22Rv1 (cell line): ENCODE measurements at regions not wholly inside any gene's neighbourhood (a gene's known extent, or its start where the extent isn't known, plus 50 kb on each side); places are given as distances from the start of the nearest gene placed in this dataset.

Experiments used
- CTCF ChIP-seq: fragments of 450-650 bp; IDR thresholded peaks from 2 replicates; pipeline ENCODE4 v1.5.1; 2017; ENCODE audit warnings: mild to moderate bottlenecking
- ZFX ChIP-seq: fragments of 450-650 bp; IDR thresholded peaks from 2 replicates; pipeline ENCODE4 v1.6.1; 2017; ENCODE audit warnings: antibody characterized with exemption, borderline replicate concordance

- TF ChIP-seq CTCF: no peak
- TF ChIP-seq ZFX: no peak
Observed at GRCh38 chr19:30896554-30896953, 452.7 kb downstream of the TSHZ3 start.
